GM20000 (cell line): ENCODE measurements at regions not wholly inside any gene's neighbourhood (a gene's known extent, or its start where the extent isn't known, plus 50 kb on each side); places are given as distances from the start of the nearest gene placed in this dataset.

Source experiments
- DNase-seq: peaks from one replicate; pipeline ENCODE4 v3.0.0; 2012; ENCODE audit warnings: low spot score
- CTCF ChIP-seq: IDR thresholded peaks from 2 replicates; pipeline ENCODE4 v1.5.1; 2012; ENCODE audit warnings: mild to moderate bottlenecking, control low read depth; ENCODE audit errors: extremely low read depth, missing control alignments

GRCh38 chr11:23023319-23023718 lies 163.0 kb upstream of the CCDC179 start:
- TF ChIP-seq CTCF = no peak
- DNase-seq = no peak

- no peak for DNase-seq
- TF ChIP-seq CTCF = no peak
Measured at GRCh38 chr11:23041001-23041503, 180.8 kb upstream of the CCDC179 start.

GRCh38 chr11:23058656-23059055 lies 198.4 kb upstream of the CCDC179 start:
- TF ChIP-seq CTCF = no peak

GRCh38 chr11:23063276-23063675 lies 203.0 kb upstream of the CCDC179 start:
- no peak for DNase-seq
- TF ChIP-seq CTCF = no peak

More at GRCh38 chr11:23058656-23059055, 198.4 kb upstream of the CCDC179 start:
- no peak for DNase-seq

- no peak for TF ChIP-seq CTCF
- DNase-seq = peak; percentile 7
Measured at GRCh38 chr11:23078289-23078971, 218.2 kb upstream of the CCDC179 start.

GRCh38 chr11:23079382-23079813 lies 219.1 kb upstream of the CCDC179 start:
- no peak for TF ChIP-seq CTCF
- peak; percentile 7 for DNase-seq

- DNase-seq = no peak
- TF ChIP-seq CTCF = no peak
Measured at GRCh38 chr11:23087407-23087806, 227.1 kb upstream of the CCDC179 start.
